GM12873 (cell line): ENCODE measurements at regions not wholly inside any gene's neighbourhood (a gene's known extent, or its start where the extent isn't known, plus 50 kb on each side); places are given as distances from the start of the nearest gene placed in this dataset.

Experiments used
- TF ChIP-seq, protein P1 (sequence below): IDR thresholded peaks from 2 replicates; pipeline ENCODE4 v1.5.1; 2012; ENCODE audit warnings: low read depth, mild to moderate bottlenecking, moderate library complexity, low read length, control low read depth; ENCODE audit not compliant: insufficient read depth; ENCODE audit errors: missing control alignments

DNA sequence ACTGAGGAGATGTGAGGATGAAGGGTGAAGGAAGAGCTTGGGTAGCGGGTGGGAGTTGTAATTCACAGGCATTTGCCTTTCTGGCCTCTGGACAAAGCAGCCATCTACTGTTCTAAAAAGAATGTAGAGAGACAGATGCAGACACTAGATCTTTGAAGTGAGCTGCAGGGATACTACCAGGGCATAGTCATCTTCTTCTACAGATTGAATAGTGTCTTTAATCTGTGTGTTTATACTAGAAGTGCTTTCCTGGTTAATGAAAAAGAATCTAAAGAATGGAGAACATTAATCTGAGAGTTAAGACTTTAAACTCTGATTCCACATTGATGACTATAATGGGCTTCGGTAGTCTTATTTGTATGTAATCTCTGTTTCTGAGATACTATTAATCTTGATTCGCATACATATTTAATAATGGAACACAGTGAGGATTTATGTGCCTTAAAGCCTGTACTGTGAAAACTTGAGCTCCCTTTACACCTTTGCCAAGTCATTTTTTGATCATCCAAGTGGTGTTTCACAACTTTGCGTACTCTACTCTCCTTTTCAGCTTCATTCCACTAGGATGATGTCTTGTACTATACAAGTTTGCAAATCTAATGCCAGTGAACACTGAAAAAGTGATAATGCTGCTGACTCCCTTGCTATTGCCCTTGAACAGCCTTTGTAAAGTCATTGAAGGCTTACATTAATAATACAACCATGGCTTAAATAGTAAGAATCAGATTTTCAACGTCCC is 2199.4 kb upstream of the PCDH20 start:
- TF ChIP-seq, protein P1, sequence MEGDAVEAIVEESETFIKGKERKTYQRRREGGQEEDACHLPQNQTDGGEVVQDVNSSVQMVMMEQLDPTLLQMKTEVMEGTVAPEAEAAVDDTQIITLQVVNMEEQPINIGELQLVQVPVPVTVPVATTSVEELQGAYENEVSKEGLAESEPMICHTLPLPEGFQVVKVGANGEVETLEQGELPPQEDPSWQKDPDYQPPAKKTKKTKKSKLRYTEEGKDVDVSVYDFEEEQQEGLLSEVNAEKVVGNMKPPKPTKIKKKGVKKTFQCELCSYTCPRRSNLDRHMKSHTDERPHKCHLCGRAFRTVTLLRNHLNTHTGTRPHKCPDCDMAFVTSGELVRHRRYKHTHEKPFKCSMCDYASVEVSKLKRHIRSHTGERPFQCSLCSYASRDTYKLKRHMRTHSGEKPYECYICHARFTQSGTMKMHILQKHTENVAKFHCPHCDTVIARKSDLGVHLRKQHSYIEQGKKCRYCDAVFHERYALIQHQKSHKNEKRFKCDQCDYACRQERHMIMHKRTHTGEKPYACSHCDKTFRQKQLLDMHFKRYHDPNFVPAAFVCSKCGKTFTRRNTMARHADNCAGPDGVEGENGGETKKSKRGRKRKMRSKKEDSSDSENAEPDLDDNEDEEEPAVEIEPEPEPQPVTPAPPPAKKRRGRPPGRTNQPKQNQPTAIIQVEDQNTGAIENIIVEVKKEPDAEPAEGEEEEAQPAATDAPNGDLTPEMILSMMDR, result no peak

DNA sequence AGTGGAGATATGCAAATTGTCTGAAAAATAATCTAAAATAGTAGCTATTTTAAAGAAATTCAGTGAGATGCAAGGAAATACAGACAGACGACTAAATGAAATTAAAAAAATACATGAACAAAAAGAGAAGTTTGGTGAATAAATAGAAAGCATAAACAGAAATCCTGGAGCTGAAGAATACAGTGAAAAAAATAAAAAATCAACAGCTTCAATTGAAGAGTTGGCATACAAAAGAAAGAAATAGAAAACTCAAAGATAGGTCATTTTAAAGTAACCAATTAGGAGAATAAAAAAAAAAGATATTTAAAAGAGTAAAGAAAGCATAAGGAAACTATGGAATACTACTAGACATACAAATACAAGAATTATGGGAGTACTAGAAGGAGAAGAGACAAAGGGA is 2191.5 kb upstream of the PCDH20 start:
- TF ChIP-seq, protein P1, result no peak

DNA sequence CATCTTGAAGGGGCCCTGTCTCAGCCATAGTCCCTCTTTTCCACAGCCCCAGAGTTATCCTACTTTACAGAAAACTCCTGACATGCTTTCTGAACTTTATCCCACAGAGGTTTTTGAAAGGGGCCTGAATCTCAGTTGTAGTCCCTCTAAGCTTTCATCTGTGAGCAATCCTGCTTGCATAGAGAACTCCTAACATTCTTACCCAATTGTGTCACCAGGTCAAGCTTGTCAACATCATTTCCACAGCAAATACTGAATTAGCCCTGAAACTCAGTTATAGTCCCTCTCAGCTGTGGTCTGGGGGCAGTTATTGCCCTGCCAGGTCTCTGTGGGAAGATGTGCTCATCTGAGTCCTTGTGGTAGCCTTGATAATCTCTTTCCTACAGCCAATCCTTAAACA is 2190.3 kb upstream of the PCDH20 start:
- TF ChIP-seq, protein P1, result no peak

GRCh38 chr13:63605403-63605802 is 2189.8 kb upstream of the PCDH20 start:
- TF ChIP-seq, protein P1, result no peak

- TF ChIP-seq, protein P1, result no peak
These were observed 2180.2 kb upstream of the PCDH20 start for GRCh38 chr13:63595811-63596210.

DNA sequence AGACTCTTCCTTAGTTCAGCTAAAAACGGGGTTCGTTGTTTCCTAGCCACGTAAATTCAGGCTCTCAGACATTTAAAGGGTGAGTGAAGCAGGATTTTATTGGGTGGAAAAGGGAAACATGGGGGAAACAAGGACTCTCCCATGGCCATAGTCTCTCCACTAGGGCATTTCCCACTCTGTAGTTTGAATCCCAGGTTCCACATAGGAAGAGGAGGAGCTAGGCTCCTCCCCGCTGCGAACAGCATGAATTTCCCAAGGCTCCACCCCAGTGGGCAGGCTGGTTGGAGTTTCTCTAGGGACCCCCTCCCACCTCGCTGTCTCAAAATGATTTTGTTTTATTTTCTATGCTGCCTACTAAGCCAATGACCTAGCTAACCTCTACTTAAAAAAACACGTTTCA is 2170.8 kb upstream of the PCDH20 start:
- TF ChIP-seq, protein P1, result no peak

GRCh38 chr13:63578796-63579195 is 2163.1 kb upstream of the PCDH20 start:
- TF ChIP-seq, protein P1, result no peak
